ENCODE measurements at regions not wholly inside any gene's neighbourhood (a gene's known extent, or its start where the extent isn't known, plus 50 kb on each side); places are given as distances from the start of the nearest gene placed in this dataset.
"Not testable (repeated sequence)": the region's sequence is repeated elsewhere in the genome, so short reads cannot be mapped to it uniquely, and the experiment has no call there.

DNA sequence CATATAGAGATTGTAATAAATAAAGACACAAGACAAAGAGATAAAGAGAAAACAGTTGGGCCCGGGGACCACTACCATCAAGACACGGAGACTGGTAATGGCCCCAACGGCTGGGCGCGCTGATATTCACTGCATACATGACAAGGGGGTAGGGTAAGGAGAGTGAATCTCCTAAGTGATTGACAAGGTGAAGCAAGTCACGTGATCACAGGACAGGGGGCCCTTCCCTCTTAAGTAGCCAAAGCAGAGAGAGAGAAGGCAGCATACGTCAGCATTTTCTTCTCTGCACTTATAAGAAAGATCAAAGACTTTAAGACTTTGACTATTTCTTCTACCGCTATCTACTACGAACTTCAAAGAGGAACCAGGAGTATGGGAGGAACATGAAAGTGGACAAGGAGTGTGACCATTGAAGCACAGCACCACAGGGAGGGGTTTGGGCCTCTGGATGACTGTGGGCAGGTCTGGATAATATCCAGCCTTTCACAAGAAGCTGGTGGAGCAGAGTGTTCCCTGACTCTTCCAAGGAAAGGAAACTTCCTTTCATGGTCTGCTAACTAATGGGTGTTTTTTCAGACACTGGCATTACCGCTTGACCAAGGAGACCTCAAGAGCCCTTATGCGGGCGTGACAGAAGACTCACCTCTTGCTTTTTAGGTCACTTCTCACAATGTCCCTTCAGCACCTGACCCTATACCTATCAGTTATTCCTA lies 75.6 kb downstream of the MRPL39 start:
- not testable (repeated sequence) for DNase-seq

DNA sequence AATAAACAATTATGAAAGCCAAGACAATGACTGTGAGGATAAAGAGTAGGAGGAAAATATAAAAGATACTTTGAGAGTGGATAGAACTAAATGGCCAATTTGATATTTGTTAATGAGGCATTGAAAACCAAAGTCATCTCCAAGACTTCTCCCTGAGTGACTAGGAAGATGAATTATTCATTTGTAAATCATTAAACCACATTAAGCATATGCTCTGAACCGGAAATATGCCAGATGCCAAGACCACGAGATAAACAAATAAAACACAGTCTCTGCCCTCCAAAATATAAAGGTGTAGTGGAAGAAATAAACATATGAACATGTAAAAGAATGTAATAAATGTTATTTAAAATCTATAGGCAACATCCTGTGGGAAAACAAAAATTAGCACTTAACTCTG lies 78.8 kb downstream of the MRPL39 start:
- DNase-seq: no peak

DNA sequence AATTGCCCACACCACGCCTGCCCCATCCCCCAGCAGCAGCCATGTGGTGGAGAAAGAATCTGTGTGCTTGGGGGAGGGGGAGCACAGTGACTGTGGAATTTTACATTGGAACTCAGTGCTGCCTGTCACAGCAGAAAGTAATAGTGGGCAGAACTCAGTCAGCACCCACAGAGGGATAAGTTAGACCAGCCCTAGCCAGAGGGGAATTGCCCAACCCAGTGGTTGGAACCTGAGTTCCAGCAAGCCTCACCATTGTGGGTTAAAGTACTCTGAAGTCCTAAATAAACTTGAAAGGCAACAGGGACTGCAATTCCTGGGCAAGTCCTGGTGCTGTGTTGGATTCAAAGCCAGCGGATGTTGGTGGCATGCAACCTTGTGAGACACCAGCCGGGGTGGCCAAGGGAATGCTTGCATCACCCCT lies 88.8 kb downstream of the MRPL39 start:
- no peak for DNase-seq

DNA sequence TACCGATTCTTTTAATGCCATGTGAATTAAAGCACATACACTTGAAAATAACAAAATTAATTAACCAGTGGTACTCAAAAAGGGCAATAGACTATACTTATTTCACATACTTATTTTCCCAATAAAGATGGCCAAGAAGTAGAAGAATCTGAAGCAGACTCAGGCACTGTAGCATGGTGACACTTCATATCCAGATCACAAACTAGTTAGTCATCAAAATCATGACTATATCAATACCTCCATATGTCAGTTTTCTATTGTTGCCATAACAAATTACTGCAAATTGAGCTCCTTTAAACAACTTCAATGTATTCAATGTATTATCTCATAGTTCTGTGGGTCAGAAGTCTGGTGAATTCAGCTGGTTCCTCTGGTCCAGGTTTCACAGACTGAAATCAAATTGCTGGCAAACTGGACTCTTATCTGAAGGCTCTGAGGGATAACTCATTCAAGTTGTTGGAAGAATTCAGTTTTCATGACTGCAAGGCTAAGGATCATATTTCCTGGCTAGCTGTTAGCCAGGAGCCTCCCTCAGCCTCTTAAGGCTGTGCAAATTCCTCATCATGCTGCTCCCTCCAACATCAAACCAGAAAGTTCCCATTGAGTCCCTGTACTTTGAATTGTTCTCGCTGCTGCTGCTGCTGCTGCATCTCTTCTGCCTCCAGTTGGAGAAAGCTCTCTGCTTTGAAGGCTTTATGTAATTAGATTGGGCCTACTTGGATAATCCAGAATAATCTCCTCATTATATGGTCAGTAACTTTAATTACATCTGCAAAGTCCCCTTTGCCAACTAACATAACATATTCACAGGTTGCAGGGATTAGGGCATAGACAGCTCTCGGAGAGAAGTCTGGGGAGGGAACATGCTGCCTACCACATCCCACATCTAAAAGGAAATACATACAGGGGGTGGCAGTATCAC lies 91.5 kb downstream of the MRPL39 start:
- DNase-seq: no peak

DNA sequence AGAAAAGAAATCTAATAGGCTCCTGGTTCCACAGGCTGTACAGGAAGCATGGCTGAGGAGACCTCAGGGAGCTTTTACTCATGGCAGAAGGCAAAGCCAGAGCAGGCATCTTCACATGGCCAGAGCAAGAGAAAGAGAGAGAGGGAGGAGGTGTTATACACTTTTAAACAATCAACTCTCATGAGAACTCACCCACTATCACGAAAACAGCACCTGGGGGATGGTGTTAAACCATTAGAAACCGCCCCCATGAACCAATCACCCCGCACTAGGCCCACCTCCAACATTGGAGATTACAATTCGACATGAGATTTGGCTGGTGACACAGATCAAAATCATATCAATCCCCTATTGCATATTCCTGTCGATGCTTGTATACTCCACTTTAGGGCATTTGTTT lies 93.5 kb downstream of the MRPL39 start:
- DNase-seq: no peak

DNA sequence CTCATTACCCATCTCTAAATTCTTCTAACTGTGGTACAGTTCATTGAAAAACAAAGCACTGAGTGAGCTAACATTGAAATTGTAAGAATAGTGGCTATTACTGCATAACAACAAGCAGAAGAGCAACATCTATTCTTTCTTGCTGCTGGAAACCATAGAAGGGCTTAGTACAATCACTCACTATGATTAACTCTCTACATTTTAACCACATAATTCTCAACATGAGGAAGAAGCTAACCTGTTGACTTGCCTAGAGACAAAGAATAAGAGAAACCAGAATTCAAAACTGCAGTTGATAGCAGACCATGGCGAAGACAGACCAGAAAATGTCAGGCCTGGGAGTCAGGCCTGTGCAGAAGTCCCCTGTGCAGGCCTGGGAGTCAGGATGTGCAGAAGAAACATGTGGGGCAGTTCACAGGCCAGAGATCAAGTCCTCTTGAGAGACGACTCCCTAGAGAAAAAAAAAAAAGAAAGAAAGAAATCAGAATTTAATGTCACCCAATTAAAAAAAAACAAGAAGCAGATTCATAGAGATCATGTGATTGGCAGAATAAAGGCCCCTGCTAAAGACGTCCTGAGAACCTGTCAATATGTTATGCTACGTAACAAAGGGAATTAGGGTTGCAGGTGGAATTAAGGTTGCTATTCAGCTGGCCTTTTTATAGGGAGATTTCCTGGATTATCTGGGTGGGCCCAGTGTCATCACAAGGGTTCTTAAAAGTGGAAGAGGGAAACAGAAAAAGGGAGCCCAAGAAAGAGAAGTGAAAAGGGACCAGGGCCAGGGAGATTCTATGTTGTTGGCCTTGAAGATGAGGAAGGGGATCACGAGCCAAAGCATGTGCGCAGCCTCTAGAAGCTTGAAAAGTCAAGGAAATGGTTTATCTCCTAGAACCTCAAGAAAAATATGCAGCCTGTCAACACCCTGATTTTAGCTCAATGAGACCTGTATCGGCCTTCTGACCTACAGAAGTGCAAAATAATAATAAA lies 94.9 kb downstream of the MRPL39 start:
- DNase-seq: no peak

DNA sequence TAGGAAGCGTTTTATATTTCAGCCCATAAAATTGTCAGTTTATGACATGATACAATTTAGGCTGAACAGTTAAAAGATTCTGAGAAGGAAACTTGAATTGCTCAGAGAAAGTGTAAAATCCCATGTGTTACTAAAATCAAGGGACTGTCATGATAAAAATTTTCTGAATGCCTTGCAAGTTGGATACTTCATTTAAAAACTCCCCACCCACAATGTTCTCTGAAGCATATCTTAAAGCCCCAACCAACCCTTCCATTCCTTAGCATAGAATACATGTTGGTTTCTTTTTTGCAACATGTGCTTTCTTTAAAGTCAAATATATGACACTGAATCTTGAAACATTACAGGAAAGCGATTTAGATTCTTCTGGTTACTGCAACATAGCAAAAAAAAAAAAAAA lies 97.4 kb downstream of the MRPL39 start:
- no peak for DNase-seq

DNA sequence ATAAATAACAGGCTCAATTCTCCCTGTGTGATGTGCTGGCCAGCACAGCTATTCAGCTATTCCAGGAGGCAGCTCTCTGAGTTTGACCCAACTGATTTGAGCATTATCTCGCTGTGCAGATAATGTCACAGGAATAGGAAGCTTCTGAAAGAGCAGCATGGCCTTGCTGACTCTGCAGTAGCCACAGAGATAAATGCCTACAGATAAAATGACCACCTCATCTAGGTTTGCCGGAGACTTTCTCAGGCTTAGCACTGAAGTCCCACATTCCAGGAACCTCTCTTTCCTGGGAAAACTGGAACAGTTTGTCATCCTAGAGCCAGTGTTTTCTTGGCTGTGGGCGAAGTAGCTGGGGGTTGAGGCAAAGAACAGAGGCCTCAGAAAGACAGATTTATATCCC lies 98.9 kb downstream of the MRPL39 start:
- DNase-seq: no peak

DNA sequence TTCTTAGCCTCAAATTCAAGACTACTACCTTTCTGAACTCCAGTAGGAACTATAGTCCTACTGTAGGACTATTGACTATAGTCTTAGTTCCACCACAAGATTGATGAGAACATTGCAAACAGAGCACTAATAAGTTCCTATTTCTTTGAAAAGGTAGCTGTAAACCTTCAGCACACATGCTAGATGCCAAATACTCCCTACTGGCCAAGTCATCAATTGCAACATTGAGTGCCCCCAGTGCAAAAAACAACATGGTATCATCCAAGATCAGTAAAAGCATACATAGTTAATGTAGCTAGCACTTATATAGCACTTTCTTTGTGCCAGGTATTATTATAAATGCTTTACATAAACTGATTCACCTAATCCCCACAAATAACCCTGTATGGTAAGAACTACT lies 99.8 kb downstream of the MRPL39 start:
- DNase-seq: no peak

DNA sequence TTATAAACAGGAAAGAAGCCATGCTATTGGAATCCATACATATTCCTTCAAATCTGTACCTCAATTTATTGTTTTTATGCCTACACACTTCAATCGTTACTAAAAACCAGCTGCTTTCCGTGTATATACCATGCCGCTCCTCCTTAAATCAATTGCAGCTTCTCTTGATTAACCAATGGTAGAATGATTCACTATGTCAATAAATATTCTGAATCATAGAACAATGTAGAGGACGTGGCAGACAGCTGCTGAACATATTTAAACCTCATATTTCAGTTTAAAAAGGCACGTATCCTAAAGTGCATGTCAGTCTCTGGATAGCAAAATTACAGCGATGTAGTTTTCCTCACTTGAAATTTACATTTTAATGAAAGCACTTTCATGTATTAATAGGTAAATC lies 100.4 kb downstream of the MRPL39 start:
- DNase-seq: no peak

DNA sequence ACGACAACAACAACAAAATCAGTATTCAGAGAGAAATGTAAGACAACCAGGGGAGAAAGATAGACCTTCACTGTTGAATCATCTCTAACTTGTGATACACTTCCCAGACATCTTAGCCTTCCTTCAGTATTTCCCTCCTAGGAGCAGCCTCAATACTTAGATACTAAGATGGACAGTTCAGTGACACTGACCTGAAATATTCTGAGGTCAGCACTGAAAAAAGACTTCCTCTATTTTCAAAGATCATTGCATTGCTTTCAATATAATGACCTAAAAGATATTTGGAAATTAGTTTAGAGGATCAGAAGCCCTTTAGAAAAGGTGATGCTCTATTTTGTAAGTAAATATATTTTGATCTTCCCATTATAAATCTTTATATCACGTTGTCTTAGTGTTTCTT lies 101.0 kb downstream of the MRPL39 start:
- DNase-seq: no peak

DNA sequence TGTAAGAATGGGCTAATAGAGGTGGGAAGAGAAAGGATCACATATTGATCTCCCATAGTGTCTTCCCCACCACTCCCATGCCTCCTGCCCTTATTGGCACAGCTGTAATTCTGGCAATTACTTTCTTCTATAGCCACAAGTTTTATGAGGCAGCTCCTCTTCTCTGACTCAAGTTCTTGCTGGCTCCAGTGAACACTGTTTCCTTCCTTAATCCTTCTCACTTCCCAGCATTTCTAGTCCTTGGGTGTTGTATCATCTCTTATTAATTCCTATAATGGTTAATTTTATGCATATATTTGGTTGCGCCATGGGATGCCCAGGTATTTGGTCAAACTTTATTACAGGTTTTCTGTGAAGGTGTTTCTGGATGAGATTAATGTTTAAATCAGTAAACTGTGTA lies 103.3 kb downstream of the MRPL39 start:
- no peak for DNase-seq

DNA sequence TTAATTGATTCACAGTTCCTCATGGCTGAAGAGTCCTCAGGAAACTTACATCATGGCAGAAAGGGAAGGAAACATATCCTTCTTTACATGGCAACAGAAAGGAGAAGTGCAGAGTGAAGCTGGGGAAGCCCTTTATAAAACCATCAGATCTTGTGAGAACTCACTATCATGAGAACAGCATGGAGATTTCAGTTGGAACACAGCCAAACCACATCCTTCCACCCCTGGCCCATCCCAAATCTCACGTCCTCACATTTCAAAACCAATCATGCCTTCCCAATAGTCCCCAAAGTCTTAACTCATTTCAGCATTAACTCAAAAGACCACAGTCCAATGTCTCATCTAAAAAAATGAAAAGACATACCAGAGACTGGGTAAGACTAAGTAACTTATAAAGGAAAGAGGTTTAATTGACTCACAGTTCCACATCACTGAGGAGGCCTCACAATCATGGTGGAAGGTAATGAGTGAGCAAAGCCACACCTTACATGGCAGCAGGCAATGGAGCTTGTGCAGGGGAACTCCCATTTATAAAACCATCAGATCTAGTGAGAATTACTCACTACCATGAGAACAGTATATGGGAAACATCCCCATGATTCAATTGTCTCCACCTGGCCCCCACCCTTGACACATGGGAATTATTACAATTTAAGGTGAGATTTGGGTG lies 105.2 kb downstream of the MRPL39 start:
- DNase-seq: no peak

DNA sequence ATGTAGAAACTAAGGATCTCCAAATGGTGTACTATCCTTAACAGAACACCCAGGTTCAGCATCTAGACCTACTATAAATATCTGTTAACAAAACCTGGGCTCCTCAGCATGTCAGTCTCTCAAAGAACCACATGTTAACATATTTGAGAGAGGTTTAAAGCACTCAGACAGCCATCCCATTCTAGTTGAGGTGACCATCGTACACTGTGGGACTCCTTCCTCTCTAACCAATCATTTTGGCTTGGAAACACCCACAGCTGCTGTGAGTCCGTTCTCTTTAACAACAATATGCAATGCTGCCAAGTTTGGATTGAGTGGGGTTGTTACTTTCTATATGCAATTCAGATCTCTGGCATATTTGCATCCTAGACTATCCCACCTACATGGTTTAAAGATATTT lies 105.8 kb downstream of the MRPL39 start:
- no peak for DNase-seq

DNA sequence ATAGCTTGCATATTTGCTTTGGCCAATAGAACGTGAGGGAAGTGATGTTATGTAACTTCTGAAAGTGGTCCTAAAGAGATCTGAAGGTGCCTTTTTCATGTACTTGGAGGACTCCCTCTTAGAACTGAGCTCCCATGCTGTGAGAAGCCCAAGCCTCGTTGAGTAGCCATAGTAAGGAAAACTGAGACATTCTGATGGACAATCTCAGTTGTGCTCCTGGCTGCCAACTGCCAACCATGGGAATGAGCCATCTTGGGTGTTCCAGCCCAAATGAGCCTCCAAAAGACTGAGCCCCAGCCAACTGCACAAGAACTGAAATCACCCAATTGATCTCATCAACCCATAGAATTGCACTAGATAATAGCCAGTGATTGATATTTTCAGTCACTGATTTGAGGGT lies 106.7 kb downstream of the MRPL39 start:
- no peak for DNase-seq

DNA sequence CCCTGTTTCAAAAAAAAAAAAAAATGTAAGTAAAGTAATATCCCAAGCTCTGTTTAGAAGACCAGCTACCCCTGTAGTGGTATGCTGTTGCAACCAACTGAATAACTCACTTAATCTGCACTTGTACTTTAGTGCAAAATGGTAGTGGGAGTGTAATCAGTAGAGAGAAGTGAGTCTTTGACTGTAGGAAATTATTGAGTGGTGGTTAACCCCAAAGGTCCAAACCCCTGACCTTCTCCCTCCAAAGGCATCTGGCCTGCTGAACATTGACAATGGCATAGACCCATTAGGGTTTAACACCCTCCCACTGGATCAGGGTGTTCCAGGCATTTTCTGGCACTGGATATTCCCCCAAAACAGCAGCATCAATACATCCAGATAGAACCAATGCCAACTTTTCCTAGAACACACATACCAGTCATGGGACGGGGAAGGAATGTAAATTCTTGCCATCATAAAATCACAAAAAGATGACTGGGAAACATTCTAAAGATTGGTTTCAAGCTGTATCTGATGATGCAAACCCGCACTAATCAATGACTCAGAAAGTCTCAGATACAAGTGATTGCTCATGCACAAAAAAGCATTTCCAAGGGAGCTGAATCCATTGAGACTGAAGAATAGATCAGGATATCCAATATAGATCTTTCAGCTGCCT lies 110.3 kb downstream of the MRPL39 start:
- no peak for DNase-seq

DNA sequence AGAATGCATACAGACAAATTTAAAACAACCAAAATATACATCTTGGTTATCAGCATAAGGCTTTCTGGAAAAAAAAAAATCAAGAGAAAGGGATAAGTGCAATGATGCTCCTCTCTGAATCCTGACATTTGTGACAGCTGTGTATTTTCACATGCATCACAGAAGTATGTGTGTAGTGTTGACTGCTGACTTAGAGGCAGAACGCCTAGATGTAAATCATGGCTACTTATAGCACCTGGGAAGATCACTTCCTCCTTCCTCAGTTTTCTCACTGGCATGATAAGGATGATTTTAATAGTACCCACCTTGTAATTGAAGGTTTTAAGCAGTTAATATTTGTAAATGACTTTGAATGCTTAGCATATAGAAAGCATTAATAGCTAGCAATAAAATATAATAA lies 112.5 kb downstream of the MRPL39 start:
- DNase-seq: no peak

DNA sequence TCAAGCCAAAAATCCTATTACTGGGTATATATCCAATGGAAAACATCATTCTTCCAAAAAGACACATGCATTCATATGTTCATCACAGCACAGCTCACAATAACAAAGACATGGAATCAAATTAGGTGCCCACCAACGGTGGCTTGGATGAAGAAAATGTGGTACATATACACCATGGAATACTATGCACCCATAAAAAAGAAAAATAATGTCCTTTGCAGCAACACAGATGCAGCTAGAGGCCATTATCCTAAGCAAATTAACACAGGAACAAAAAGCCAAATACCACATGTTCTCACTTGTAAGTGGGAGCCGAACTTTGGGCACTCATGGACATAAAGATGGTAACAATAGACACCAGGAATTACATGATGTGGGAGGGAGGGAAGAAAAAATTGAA lies 113.6 kb downstream of the MRPL39 start:
- no peak for DNase-seq

DNA sequence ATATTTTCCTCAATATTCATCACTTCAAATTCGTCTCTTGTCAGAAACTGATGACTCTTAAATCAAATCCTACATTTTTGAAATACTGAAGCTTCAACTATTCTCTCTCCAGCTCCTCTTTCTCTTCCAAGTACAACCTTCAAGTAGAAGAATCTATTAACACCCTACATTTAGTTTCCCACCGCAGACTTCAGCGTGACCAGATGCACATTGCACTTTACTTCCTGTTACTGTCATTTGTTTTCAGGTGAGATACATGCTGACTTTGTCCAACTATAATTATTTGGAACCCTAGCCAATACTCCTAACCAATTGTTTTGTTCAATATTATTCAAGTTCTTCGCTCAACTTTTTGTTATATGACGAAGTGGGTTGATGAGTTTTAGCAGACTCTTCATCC lies 116.0 kb downstream of the MRPL39 start:
- no peak for DNase-seq

DNA sequence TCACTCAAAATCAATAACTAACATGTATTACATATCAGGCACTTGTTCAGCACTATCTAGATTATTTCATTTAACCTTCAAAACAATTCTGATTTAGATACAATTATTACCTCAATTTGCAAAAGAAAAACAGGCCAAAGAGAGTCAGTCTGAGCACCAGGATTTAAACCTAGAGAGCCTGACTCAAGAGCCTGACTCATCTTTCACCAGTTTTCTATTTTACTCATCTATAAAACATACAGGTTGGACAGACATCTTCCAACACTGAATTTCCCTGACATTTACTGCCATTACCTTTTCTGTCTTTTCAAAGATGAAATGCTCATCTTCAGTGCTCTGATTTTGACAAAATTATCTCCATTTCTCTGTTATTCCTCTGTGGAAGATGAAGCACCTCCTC lies 116.5 kb downstream of the MRPL39 start:
- no peak for DNase-seq

DNA sequence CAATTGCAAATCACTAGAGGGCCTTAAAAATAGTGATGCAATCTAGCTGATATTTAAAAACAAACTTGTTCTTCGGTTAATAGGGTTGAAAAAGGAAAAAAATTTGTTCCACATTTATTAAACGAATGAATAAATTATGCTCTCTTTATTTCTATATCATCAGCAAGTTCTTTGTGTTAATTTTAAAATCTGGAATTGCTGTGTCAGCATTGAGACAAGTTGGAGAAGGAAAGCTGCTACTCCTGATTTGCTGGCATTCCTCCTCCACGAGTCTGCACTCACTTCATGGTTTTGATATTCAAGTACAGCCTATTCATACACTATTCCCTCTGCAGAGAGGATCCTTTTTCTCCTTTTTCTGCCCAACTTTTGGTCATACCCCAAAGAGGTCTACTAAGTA lies 117.6 kb downstream of the MRPL39 start:
- no peak for DNase-seq

DNA sequence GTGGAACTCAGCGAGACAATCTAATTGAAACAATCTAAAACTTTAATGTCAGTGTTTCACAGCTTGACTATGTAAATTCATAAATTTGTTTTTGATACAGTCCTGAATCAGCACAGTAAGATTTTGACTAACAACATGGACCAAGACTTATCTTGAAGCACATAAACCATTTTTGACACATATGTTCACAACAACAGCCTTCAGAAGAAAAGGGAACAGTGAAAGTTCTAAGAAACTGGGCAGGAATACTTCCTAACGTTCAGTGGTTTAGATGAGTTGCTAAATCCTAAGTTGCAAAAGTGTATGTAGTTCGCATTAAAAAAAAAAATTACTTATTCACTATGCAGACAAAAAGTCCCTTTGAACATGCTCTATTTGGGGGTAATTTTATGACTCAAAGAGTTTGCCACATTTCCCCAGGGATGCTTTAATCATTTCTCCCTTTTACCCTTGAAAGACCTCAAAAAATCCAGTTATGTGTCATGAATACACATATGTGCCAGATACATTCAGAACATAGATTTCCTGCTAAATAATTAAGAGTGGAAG lies 120.2 kb downstream of the MRPL39 start:
- no peak for DNase-seq

All from 8988T (cell line).